IMR-90 (cell line): ENCODE measurements at regions not wholly inside any gene's neighbourhood (a gene's known extent, or its start where the extent isn't known, plus 50 kb on each side); places are given as distances from the start of the nearest gene placed in this dataset.
"Not testable (repeated sequence)": the region's sequence is repeated elsewhere in the genome, so short reads cannot be mapped to it uniquely, and the experiment has no call there.

Experiments
- ATAC-seq: fragments of 200-7000 bp; cut with Tn5 transposase; 2 replicates; pipeline ENCODE4 v1.9.1; 2020; ENCODE audit warnings: low read depth, mild to moderate bottlenecking, moderate library complexity
- BruUV-seq: library from RNA; stranded (reverse); fragments of 400-500 nt; replicated peaks from 2 replicates; lab custom pipeline; 2021; lab: Mats Ljungman, UMichigan
- CTCF ChIA-PET: fragments of 300-600 bp; formaldehyde crosslinking; extraction: SDS; loops from one replicate; lab custom pipeline; 2021; ENCODE audit warnings: antibody characterized with exemption; lab: Yijun Ruan, JAX
- POLR2A ChIA-PET: fragments of 300-600 bp; sonication (Branson Sonifier 250); formaldehyde crosslinking; loops from one replicate; lab custom pipeline; 2022; ENCODE audit warnings: antibody characterized with exemption; ENCODE audit not compliant: unreplicated experiment; lab: Charles Lee
- DNase-seq: peaks from one replicate; pipeline ENCODE4 v3.0.0; 2013
- H2AFZ ChIP-seq: replicated peaks from 2 replicates; pipeline ENCODE3; 2013; ENCODE audit warnings: low read length, mild to moderate bottlenecking; ENCODE audit not compliant: poor library complexity
- H2AK5ac ChIP-seq: 2 replicates; pipeline ENCODE4 v1.6.1; 2013; ENCODE audit warnings: low read depth, low read length, inconsistent platforms
- H2AK9ac ChIP-seq: replicated peaks from 2 replicates; pipeline ENCODE3; 2013; ENCODE audit warnings: mild to moderate bottlenecking, low read depth, low read length, moderate library complexity; ENCODE audit not compliant: poor library complexity
- H2BK120ac ChIP-seq: 2 replicates; pipeline ENCODE4 v1.6.1; 2013; ENCODE audit warnings: low read depth, low read length, inconsistent platforms
- H2BK15ac ChIP-seq: 3 replicates; pipeline ENCODE4 v1.6.1; 2013; ENCODE audit warnings: low read depth, low read length, inconsistent platforms
- H2BK20ac ChIP-seq: 2 replicates; pipeline ENCODE4 v1.6.1; 2013; ENCODE audit warnings: low read depth, mild to moderate bottlenecking, inconsistent platforms, low read length, moderate library complexity
- H2BK5ac ChIP-seq: 2 replicates; pipeline ENCODE4 v1.6.1; 2013; ENCODE audit warnings: mild to moderate bottlenecking, low read depth, low read length, inconsistent platforms; ENCODE audit not compliant: poor library complexity, severe bottlenecking
- H3K14ac ChIP-seq: replicated peaks from 2 replicates; pipeline ENCODE4 v1.6.1; 2013; ENCODE audit warnings: low read depth, low read length, inconsistent platforms
- H3K18ac ChIP-seq: 2 replicates; pipeline ENCODE4 v1.6.1; 2013; ENCODE audit warnings: low read depth, low read length, control low read depth
- H3K23ac ChIP-seq: 2 replicates; pipeline ENCODE4 v1.6.1; 2013; ENCODE audit warnings: low read depth, low read length, inconsistent platforms
- H3K27ac ChIP-seq: 2 replicates; pipeline ENCODE4 v1.5.1; 2013; ENCODE audit warnings: mild to moderate bottlenecking, control low read depth, low read length; ENCODE audit not compliant: insufficient read depth
- H3K27me3 ChIP-seq: 2 replicates; pipeline ENCODE4 v1.6.1; 2013; ENCODE audit warnings: low read length; ENCODE audit not compliant: control insufficient read depth, insufficient read depth
- H3K36me3 ChIP-seq: 2 replicates; pipeline ENCODE4 v1.6.1; 2013; ENCODE audit warnings: low read length, mixed read lengths; ENCODE audit not compliant: control insufficient read depth, insufficient read depth
- H3K4ac ChIP-seq: 2 replicates; pipeline ENCODE4 v1.6.1; 2013; ENCODE audit warnings: low read depth, low read length, inconsistent platforms
- H3K4me1 ChIP-seq: 2 replicates; pipeline ENCODE4 v1.6.1; 2013; ENCODE audit warnings: low read length, mixed read lengths; ENCODE audit not compliant: control insufficient read depth, insufficient read depth
- H3K4me2 ChIP-seq: 2 replicates; pipeline ENCODE4 v1.6.1; 2013; ENCODE audit warnings: low read depth, mild to moderate bottlenecking, control low read depth, low read length, moderate library complexity
- H3K4me3 ChIP-seq: 2 replicates; pipeline ENCODE4 v1.5.1; 2013; ENCODE audit warnings: low read depth, mild to moderate bottlenecking, control low read depth, low read length, moderate library complexity; ENCODE audit not compliant: insufficient read depth
- H3K56ac ChIP-seq: 2 replicates; pipeline ENCODE4 v1.6.1; 2013; ENCODE audit warnings: low read length, inconsistent platforms; ENCODE audit not compliant: insufficient read depth; ENCODE audit errors: extremely low read depth
- H3K79me1 ChIP-seq, 2 experiments: 2 replicates each; pipeline ENCODE4 v1.6.1; 2013; ENCODE audit warnings: low read length in 2 of 2, inconsistent platforms in 1 of 2, low read depth in 1 of 2
- H3K9ac ChIP-seq: 2 replicates; pipeline ENCODE4 v1.6.1; 2013; ENCODE audit warnings: low read depth, low read length, control low read depth
- H3K9me1 ChIP-seq: 2 replicates; pipeline ENCODE4 v1.6.1; 2013; ENCODE audit warnings: low read length, inconsistent platforms; ENCODE audit not compliant: insufficient read depth
- H3K9me3 ChIP-seq: 2 replicates; pipeline ENCODE4 v1.6.1; 2013; ENCODE audit warnings: low read length; ENCODE audit not compliant: control insufficient read depth, insufficient read depth
- H4K20me1 ChIP-seq: 2 replicates; pipeline ENCODE4 v1.6.1; 2013; ENCODE audit warnings: low read length, inconsistent platforms; ENCODE audit not compliant: insufficient read depth
- H4K5ac ChIP-seq: 2 replicates; pipeline ENCODE4 v1.6.1; 2013; ENCODE audit warnings: mild to moderate bottlenecking, low read depth, low read length, control low read depth
- H4K8ac ChIP-seq, 2 experiments: 2 replicates each; pipeline ENCODE4 v1.6.1; 2013; ENCODE audit warnings: low read depth in 2 of 2, low read length in 2 of 2, control low read depth in 1 of 2, inconsistent platforms in 1 of 2
- H4K91ac ChIP-seq: 2 replicates; pipeline ENCODE4 v1.6.1; 2013; ENCODE audit warnings: low read depth, low read length, inconsistent platforms; ENCODE audit not compliant: insufficient read depth
- CEBPB ChIP-seq: IDR thresholded peaks from 2 replicates; pipeline ENCODE4 v1.6.1; 2012; ENCODE audit warnings: low read depth, low read length, improper control_type of control experiment
- MXI1 ChIP-seq: IDR thresholded peaks from 2 replicates; pipeline ENCODE4 v1.6.1; 2012; ENCODE audit warnings: low read depth, mild to moderate bottlenecking, low read length, moderate library complexity, borderline replicate concordance
- WGBS, 2 experiments: methylation state at CpG; one replicate each; pipeline versions ENCODE4 v1.1.5 to v1.1.7; 2013; ENCODE audit warnings: missing lambda C conversion rate in 2 of 2; ENCODE audit not compliant: insufficient read length in 1 of 2; ENCODE audit errors: extremely low coverage in 2 of 2; 5-methylcytosine and 5-hydroxymethylcytosine counted together
- dilution Hi-C: fragments of 300-500 bp; cut with HindIII; formaldehyde crosslinking; loops from one replicate; pipeline ENCODE4 v1.14.3; 2018; ENCODE audit warnings: low sequenced_read_pairs; ENCODE audit not compliant: unreplicated experiment
- in situ Hi-C: fragments of 300-500 bp; cut with MboI; formaldehyde crosslinking; loops from 3 replicates; pipeline ENCODE4 v1.14.3; 2019; ENCODE audit warnings: low sequenced_read_pairs, inconsistent platforms, mixed read lengths
- intact Hi-C: fragments of 100-400 bp; cut with micrococcal nuclease; formaldehyde crosslinking; loops from 2 replicates; pipeline ENCODE4 v1.10.0; 2022

GRCh38 chr2:16925145-16925544 is 259.5 kb upstream of the CYRIA start:
- BruUV-seq, result no TSS peak
- 60% methylated on average over 2 of the region's 2 CpGs; no CpG with 5 or more reads in 1 of the 2 experiments for WGBS, 2 experiments
- no peak overlapping the region for H4K5ac ChIP-seq

GRCh38 chr2:16915341-16915755 is 249.7 kb upstream of the CYRIA start:
- ATAC-seq, H2BK15ac ChIP-seq, H3K9me3 ChIP-seq, H3K9ac ChIP-seq, H4K5ac ChIP-seq, H2AK5ac ChIP-seq, in situ Hi-C loops, dilution Hi-C loops, intact Hi-C loops, H3K79me1 ChIP-seq, H3K27me3 ChIP-seq, H3K4ac ChIP-seq, H4K20me1 ChIP-seq, H3K56ac ChIP-seq, H3K14ac ChIP-seq, H4K8ac ChIP-seq, H3K4me1 ChIP-seq, H2AK9ac ChIP-seq, CTCF ChIA-PET, H2BK20ac ChIP-seq, H4K91ac ChIP-seq, H3K4me3 ChIP-seq, DNase-seq, H3K23ac ChIP-seq, H3K9me1 ChIP-seq, POLR2A ChIA-PET, H3K36me3 ChIP-seq, H3K4me2 ChIP-seq, H3K27ac ChIP-seq, H2AFZ ChIP-seq, H2BK5ac ChIP-seq, H3K18ac ChIP-seq, H2BK120ac ChIP-seq, BruUV-seq: not testable (repeated sequence)
- no CpG with 5 or more reads among the region's 3 CpGs for WGBS, 2 experiments

More at GRCh38 chr2:16925145-16925544, 259.5 kb upstream of the CYRIA start:
- no peaks in the 10 kb centered on the region for H3K4me1 ChIP-seq
- no peak overlapping the region for H3K4me3 ChIP-seq
- POLR2A ChIA-PET, result no interaction called here
- dilution Hi-C loops, result no loop called here
- H3K27ac ChIP-seq, result no peak overlapping the region
- no peaks in the 10 kb centered on the region for H3K9me1 ChIP-seq
- TF ChIP-seq MXI1, result no peak
- TF ChIP-seq CEBPB, result 0 out of 2 replicates have a peak, but pooled peaks have one; percentile 11
- ATAC-seq, result no peak
- H3K27me3 ChIP-seq, result no peaks in the 10 kb centered on the region
- no peak overlapping the region for H3K56ac ChIP-seq
- no peak overlapping the region for H3K14ac ChIP-seq
- DNase-seq, result no peak
- no peaks in the 10 kb centered on the region for H3K79me1 ChIP-seq
- H3K4ac ChIP-seq, result no peak overlapping the region
- H4K20me1 ChIP-seq, result no peaks in the 10 kb centered on the region
- H2BK20ac ChIP-seq, result no peak overlapping the region
- no peak overlapping the region for H2BK120ac ChIP-seq
- no peak overlapping the region for H4K91ac ChIP-seq
- H2BK5ac ChIP-seq, result no peak overlapping the region
- in situ Hi-C loops, result no loop called here
- H2AK9ac ChIP-seq, result no peak overlapping the region
- H3K4me2 ChIP-seq, result no peak overlapping the region
- no peak overlapping the region for H4K8ac ChIP-seq
- H2AFZ ChIP-seq, result no peak overlapping the region
- H2BK15ac ChIP-seq, result no peak overlapping the region
- no peak overlapping the region for H2AK5ac ChIP-seq
- H3K9ac ChIP-seq, result no peak overlapping the region
- intact Hi-C loops, result no loop called here
- CTCF ChIA-PET, result no interaction called here
- no peaks in the 10 kb centered on the region for H3K36me3 ChIP-seq
- no peaks in the 10 kb centered on the region for H3K9me3 ChIP-seq
- no peak overlapping the region for H3K18ac ChIP-seq
- no peak overlapping the region for H3K23ac ChIP-seq
